Left kidney (tissue), 1 donor: ENCODE measurements at regions not wholly inside any gene's neighbourhood (a gene's known extent, or its start where the extent isn't known, plus 50 kb on each side); places are given as distances from the start of the nearest gene placed in this dataset.
A peak's percentile ranks its signal among the peaks of the same experiment; 100 is the strongest.
"Not testable (repeated sequence)": the region's sequence is repeated elsewhere in the genome, so short reads cannot be mapped to it uniquely, and the experiment has no call there.

Experiments
- DNase-seq: peaks from one replicate; pipeline ENCODE4 v3.0.0-alpha.2; 2013

- DNase-seq = no peak
Measured at GRCh38 chr7:83882551-83882950, 233.6 kb upstream of the SEMA3E start.

GRCh38 chr7:83879063-83879462, 230.1 kb upstream of the SEMA3E start:
- no peak for DNase-seq

GRCh38 chr7:83878614-83879013, 229.7 kb upstream of the SEMA3E start:
- DNase-seq = peak; percentile 28

GRCh38 chr7:83876593-83876992, 227.7 kb upstream of the SEMA3E start:
- DNase-seq = no peak

GRCh38 chr7:83873459-83873858, 224.5 kb upstream of the SEMA3E start:
- no peak for DNase-seq

- DNase-seq = no peak
Measured at GRCh38 chr7:83872501-83872900, 223.6 kb upstream of the SEMA3E start.

- DNase-seq = no peak
Measured at GRCh38 chr7:83870515-83870914, 221.6 kb upstream of the SEMA3E start.

- DNase-seq = no peak
Measured at GRCh38 chr7:83866582-83866981, 217.6 kb upstream of the SEMA3E start.

GRCh38 chr7:83864551-83864950, 215.6 kb upstream of the SEMA3E start:
- no peak for DNase-seq

GRCh38 chr7:83863906-83864305, 215.0 kb upstream of the SEMA3E start:
- no peak for DNase-seq

- DNase-seq = no peak
Measured at GRCh38 chr7:83861876-83862275, 212.9 kb upstream of the SEMA3E start.

GRCh38 chr7:83859827-83860226, 210.9 kb upstream of the SEMA3E start:
- no peak for DNase-seq

- DNase-seq = no peak
Measured at GRCh38 chr7:83857691-83858090, 208.8 kb upstream of the SEMA3E start.

GRCh38 chr7:83856094-83856493, 207.2 kb upstream of the SEMA3E start:
- no peak for DNase-seq

GRCh38 chr7:83852136-83852535, 203.2 kb upstream of the SEMA3E start:
- DNase-seq = no peak

- DNase-seq = no peak
Measured at GRCh38 chr7:83851551-83851950, 202.6 kb upstream of the SEMA3E start.

- DNase-seq = no peak
Measured at GRCh38 chr7:83850941-83851340, 202.0 kb upstream of the SEMA3E start.

- no peak for DNase-seq
Measured at GRCh38 chr7:83850125-83850524, 201.2 kb upstream of the SEMA3E start.

- no peak for DNase-seq
Measured at GRCh38 chr7:83849131-83849530, 200.2 kb upstream of the SEMA3E start.

GRCh38 chr7:83842894-83843293, 194.0 kb upstream of the SEMA3E start:
- DNase-seq = no peak

GRCh38 chr7:83837683-83838082, 188.7 kb upstream of the SEMA3E start:
- DNase-seq = no peak

GRCh38 chr7:83836028-83836427, 187.1 kb upstream of the SEMA3E start:
- DNase-seq = no peak

GRCh38 chr7:83835424-83835823, 186.5 kb upstream of the SEMA3E start:
- no peak for DNase-seq

- not testable (repeated sequence) for DNase-seq
Measured at GRCh38 chr7:83833721-83834120, 184.8 kb upstream of the SEMA3E start.

GRCh38 chr7:83832009-83832408, 183.1 kb upstream of the SEMA3E start:
- no peak for DNase-seq
